Cardiac muscle cell (in vitro differentiated cells and primary cell): ENCODE measurements at regions not wholly inside any gene's neighbourhood (a gene's known extent, or its start where the extent isn't known, plus 50 kb on each side); places are given as distances from the start of the nearest gene placed in this dataset.

Source experiments
- DNase-seq, 2 donors: peaks; one replicate each; pipeline versions ENCODE4 v3.0.0 to v3.0.0-alpha.2; 2010 to 2017; ENCODE audit warnings: low read depth in 1 of 2, low spot score in 1 of 2
- H3K27ac ChIP-seq: fragments of 200-600 bp; sonication (generic); 2 replicates; pipeline ENCODE4 v1.5.1; 2016
- H3K27me3 ChIP-seq: fragments of 200-600 bp; sonication (generic); 2 replicates; pipeline ENCODE4 v1.6.0; 2016; ENCODE audit warnings: control low read depth
- H3K36me3 ChIP-seq: fragments of 200-600 bp; sonication (generic); 2 replicates; pipeline ENCODE4 v1.5.1; 2016; ENCODE audit warnings: control low read depth
- H3K4me1 ChIP-seq: fragments of 200-600 bp; sonication (generic); 2 replicates; pipeline ENCODE4 v1.8.1; 2017; ENCODE audit warnings: low read depth, mild to moderate bottlenecking, mixed run types
- H3K4me3 ChIP-seq: fragments of 200-600 bp; sonication (generic); 2 replicates; pipeline ENCODE4 v1.5.1; 2016; ENCODE audit warnings: mild to moderate bottlenecking
- H3K9me3 ChIP-seq: fragments of 200-600 bp; sonication (generic); 2 replicates; pipeline ENCODE4 v1.5.1; 2017; ENCODE audit warnings: low read depth, mild to moderate bottlenecking, control low read depth
- CTCF ChIP-seq: IDR thresholded peaks from 2 replicates; pipeline ENCODE4 v1.5.1; 2012; ENCODE audit warnings: low read depth, mild to moderate bottlenecking, low read length

GRCh38 chr18:54069729-54070128 is 154.7 kb downstream of the MBD2 start:
- Histone ChIP-seq H3K9me3 (no peaks in the 10 kb centered on the region), H3K27me3 (no peaks in the 10 kb centered on the region), H3K4me1 (no peaks in the 10 kb centered on the region), H3K27ac (no peak overlapping the region), H3K4me3 (no peak overlapping the region), H3K36me3 (no peaks in the 10 kb centered on the region)
- no peak for TF ChIP-seq CTCF
- DNase-seq, result no peak

- Histone ChIP-seq H3K4me3 (no peak overlapping the region), H3K27ac (no peak overlapping the region), H3K4me1 (no peaks in the 10 kb centered on the region), H3K9me3 (no peaks in the 10 kb centered on the region), H3K36me3 (no peaks in the 10 kb centered on the region), H3K27me3 (no peaks in the 10 kb centered on the region)
- no peak for DNase-seq
- no peak for TF ChIP-seq CTCF
These were observed 164.0 kb downstream of the MBD2 start for GRCh38 chr18:54060343-54061005.

GRCh38 chr18:54052732-54053429 is 171.6 kb downstream of the MBD2 start:
- H3K4me3 ChIP-seq, result no peak overlapping the region
- no peak overlapping the region for H3K27ac ChIP-seq
- H3K27me3 ChIP-seq, result no peaks in the 10 kb centered on the region
- H3K9me3 ChIP-seq, result no peaks in the 10 kb centered on the region
- no peaks in the 10 kb centered on the region for H3K4me1 ChIP-seq
- no peaks in the 10 kb centered on the region for H3K36me3 ChIP-seq
- DNase-seq, result peak in 1 of 2 donors; percentile 11
- TF ChIP-seq CTCF, result no peak

- Histone ChIP-seq H3K9me3 (no peaks in the 10 kb centered on the region), H3K27ac (no peak overlapping the region), H3K27me3 (no peaks in the 10 kb centered on the region), H3K4me3 (no peak overlapping the region), H3K4me1 (no peaks in the 10 kb centered on the region), H3K36me3 (no peaks in the 10 kb centered on the region)
- no peak for DNase-seq
- TF ChIP-seq CTCF, result no peak
These were observed 172.2 kb downstream of the MBD2 start for GRCh38 chr18:54052259-54052658.

GRCh38 chr18:54043484-54044251 is 180.8 kb downstream of the MBD2 start:
- Histone ChIP-seq H3K27me3 (no peaks in the 10 kb centered on the region), H3K9me3 (no peaks in the 10 kb centered on the region), H3K36me3 (no peaks in the 10 kb centered on the region), H3K4me1 (no peaks in the 10 kb centered on the region), H3K4me3 (no peak overlapping the region), H3K27ac (no peak overlapping the region)
- TF ChIP-seq CTCF, result peak; percentile 40
- peak in 1 of 2 donors; percentile 30 for DNase-seq
